Lower leg skin (tissue), 3 donors: ENCODE measurements at regions not wholly inside any gene's neighbourhood (a gene's known extent, or its start where the extent isn't known, plus 50 kb on each side); places are given as distances from the start of the nearest gene placed in this dataset.

ENCODE experiments used
- CTCF ChIP-seq, 3 donors: fragments of 450-650 bp; IDR thresholded peaks; one replicate each; pipeline ENCODE4 v1.5.1; 2016; ENCODE audit warnings: antibody characterized with exemption in 3 of 3, mild to moderate bottlenecking in 3 of 3, moderate library complexity in 2 of 3
- POLR2A ChIP-seq, 2 donors: fragments of 450-650 bp; IDR thresholded peaks; one replicate each; pipeline ENCODE4 v1.6.1; 2016 to 2017; ENCODE audit warnings: antibody characterized with exemption in 2 of 2, mild to moderate bottlenecking in 1 of 2, moderate library complexity in 1 of 2

- no peak for TF ChIP-seq POLR2A (IDR thresholded peaks at IDR 0.05)
- TF ChIP-seq CTCF (IDR thresholded peaks at IDR 0.05), result no peak
These were observed 112.0 kb downstream of the SOX2 start for GRCh38 chr3:181823716-181824115.
